ENCODE measurements at regions not wholly inside any gene's neighbourhood (a gene's known extent, or its start where the extent isn't known, plus 50 kb on each side); places are given as distances from the start of the nearest gene placed in this dataset.

GRCh38 chr6:156028335-156029131, 572.9 kb upstream of the NOX3 start:
- Histone ChIP-seq H2BK120ac (ENCODE audit: low read depth, low read length) (no peak overlapping the region), H2AK9ac (replicated peaks; ENCODE audit: low read depth, low read length, poor library complexity) (no peak overlapping the region), H3K14ac (replicated peaks; ENCODE audit: low read depth, low read length) (no peak overlapping the region), H3K36me3 (ENCODE audit: control insufficient read depth, insufficient read depth, low read length) (no peaks in the 10 kb centered on the region), H3K4me3 (ENCODE audit: insufficient read depth, low read depth, low read length) (no peak overlapping the region), H3K9me3 (ENCODE audit: control insufficient read depth, insufficient read depth, low read length) (peaks cover 11% of the 10 kb centered on the region), H4K20me1 (ENCODE audit: insufficient read depth, low read length) (no peaks in the 10 kb centered on the region), H3K23ac (ENCODE audit: low read depth, low read length) (no peak overlapping the region), H3K4ac (ENCODE audit: low read depth, low read length) (no peak overlapping the region), H3K18ac (ENCODE audit: low read depth, low read length) (peak overlapping the region; percentile 64; the same call in 1 of the 2 replicates), H3K9ac (ENCODE audit: low read depth, low read length) (no peak overlapping the region), H3K27me3 (ENCODE audit: control insufficient read depth, insufficient read depth, low read length) (no peaks in the 10 kb centered on the region), H3K9me1 (ENCODE audit: insufficient read depth, low read length) (no peaks in the 10 kb centered on the region), H3K56ac (ENCODE audit: extremely low read depth, insufficient read depth, low read length) (no peak overlapping the region), H3K4me1 (ENCODE audit: control insufficient read depth, insufficient read depth, low read length) (no peaks in the 10 kb centered on the region; the same call in 1 of the 2 replicates), H2BK20ac (ENCODE audit: low read depth, low read length) (no peak overlapping the region), H2BK5ac (ENCODE audit: low read depth, low read length, poor library complexity, severe bottlenecking) (no peak overlapping the region), H3K27ac (ENCODE audit: insufficient read depth, low read length) (no peak overlapping the region), H2AFZ (replicated peaks; ENCODE audit: low read length, poor library complexity) (no peak overlapping the region), H2AK5ac (ENCODE audit: low read depth, low read length) (no peak overlapping the region), H4K91ac (ENCODE audit: insufficient read depth, low read depth, low read length) (no peak overlapping the region), H2BK15ac (ENCODE audit: low read depth, low read length) (no peak overlapping the region), H3K79me1 (ENCODE audit: low read depth in 1 of 2, low read length in 2 of 2) (no peaks in the 10 kb centered on the region), H4K5ac (ENCODE audit: low read depth, low read length) (peak overlapping the region; percentile 74; the same call in 1 of the 2 replicates), H3K4me2 (ENCODE audit: low read depth, low read length) (peak overlapping the region; percentile 26; the same call in 1 of the 2 replicates), H4K8ac (ENCODE audit: low read depth in 2 of 2, low read length in 2 of 2) (peak overlapping the region in 1 of 2 experiments; percentile 58; a peak in 1 of 4 replicates)
- 81% methylated on average over 2 of the region's 15 CpGs; no CpG with 5 or more reads in 1 of the 2 experiments for WGBS, 2 experiments (ENCODE audit: extremely low coverage in 2 of 2, insufficient read length in 1 of 2)
- ChIA-PET CTCF (no interaction called here), POLR2A (ENCODE audit: unreplicated experiment) (no interaction called here)
- in situ Hi-C loops (cut with MboI; ENCODE audit: low sequenced_read_pairs) (no loop called here), dilution Hi-C loops (cut with HindIII; ENCODE audit: low sequenced_read_pairs, unreplicated experiment) (no loop called here), intact Hi-C loops (cut with micrococcal nuclease) (no loop called here)
- BruUV-seq (replicated peaks): no TSS peak
- no peak for TF ChIP-seq RAD21 (IDR thresholded peaks at IDR 0.05; ENCODE audit: low read length)
- no peak for TF ChIP-seq POLR2A (IDR thresholded peaks at IDR 0.05; ENCODE audit: low read depth, low read length)
- no peak for TF ChIP-seq FOS (IDR thresholded peaks at IDR 0.05; ENCODE audit: low read depth, low read length)
- TF ChIP-seq SMC3 (IDR thresholded peaks at IDR 0.05; ENCODE audit: low read depth, low read length): no peak
- no peak for TF ChIP-seq MAZ (IDR thresholded peaks at IDR 0.05; ENCODE audit: borderline replicate concordance, low read depth, low read length)
- no peak for TF ChIP-seq CTCF (conservative IDR thresholded peaks at IDR 0.05; ENCODE audit: low read depth, low read length)
- no peak for TF ChIP-seq NFE2L2 (IDR thresholded peaks at IDR 0.05; ENCODE audit: low read depth, low read length)
- ATAC-seq (ENCODE audit: low read depth) (no peak), DNase-seq (no peak)
